Fibroblast of the aortic adventitia (primary cell): ENCODE measurements at regions not wholly inside any gene's neighbourhood (a gene's known extent, or its start where the extent isn't known, plus 50 kb on each side); places are given as distances from the start of the nearest gene placed in this dataset.
A peak's percentile ranks its signal among the peaks of the same experiment; 100 is the strongest.

Experiments
- DNase-seq: peaks from one replicate; pipeline ENCODE4 v3.0.0-alpha.2; 2010; ENCODE audit warnings: low read depth
- H3K4me3 ChIP-seq: 2 replicates; pipeline ENCODE4 v1.5.1; 2011; ENCODE audit warnings: low read depth, mild to moderate bottlenecking, control low read depth, low read length, moderate library complexity
- TF ChIP-seq, protein P1 (sequence below): IDR thresholded peaks from 2 replicates; pipeline ENCODE4 v1.5.1; 2011; ENCODE audit warnings: mild to moderate bottlenecking, low read length, control low read depth, inconsistent platforms; ENCODE audit not compliant: insufficient read depth

DNA sequence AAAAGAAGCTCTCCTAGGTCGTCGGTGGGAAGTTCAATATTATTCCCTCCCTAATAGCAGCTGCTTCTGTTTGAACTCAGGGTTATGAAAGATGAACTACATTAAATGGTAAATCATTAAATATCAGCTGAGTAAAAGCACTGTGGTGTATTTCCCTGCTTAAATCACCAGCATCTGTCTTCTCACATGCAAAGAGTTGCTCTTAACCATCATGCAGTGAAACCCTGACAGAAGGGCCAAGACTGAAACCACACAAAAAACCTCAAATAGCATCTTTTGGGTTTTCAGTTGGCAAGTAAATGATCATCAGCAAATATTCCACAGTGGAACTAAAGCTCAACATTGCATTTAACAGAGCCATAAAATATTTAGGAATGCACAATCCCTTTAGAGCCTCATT is 380.0 kb upstream of the ADGRL2 start:
- H3K4me3 ChIP-seq: no peak overlapping the region
- no peak for DNase-seq
- TF ChIP-seq, protein P1, sequence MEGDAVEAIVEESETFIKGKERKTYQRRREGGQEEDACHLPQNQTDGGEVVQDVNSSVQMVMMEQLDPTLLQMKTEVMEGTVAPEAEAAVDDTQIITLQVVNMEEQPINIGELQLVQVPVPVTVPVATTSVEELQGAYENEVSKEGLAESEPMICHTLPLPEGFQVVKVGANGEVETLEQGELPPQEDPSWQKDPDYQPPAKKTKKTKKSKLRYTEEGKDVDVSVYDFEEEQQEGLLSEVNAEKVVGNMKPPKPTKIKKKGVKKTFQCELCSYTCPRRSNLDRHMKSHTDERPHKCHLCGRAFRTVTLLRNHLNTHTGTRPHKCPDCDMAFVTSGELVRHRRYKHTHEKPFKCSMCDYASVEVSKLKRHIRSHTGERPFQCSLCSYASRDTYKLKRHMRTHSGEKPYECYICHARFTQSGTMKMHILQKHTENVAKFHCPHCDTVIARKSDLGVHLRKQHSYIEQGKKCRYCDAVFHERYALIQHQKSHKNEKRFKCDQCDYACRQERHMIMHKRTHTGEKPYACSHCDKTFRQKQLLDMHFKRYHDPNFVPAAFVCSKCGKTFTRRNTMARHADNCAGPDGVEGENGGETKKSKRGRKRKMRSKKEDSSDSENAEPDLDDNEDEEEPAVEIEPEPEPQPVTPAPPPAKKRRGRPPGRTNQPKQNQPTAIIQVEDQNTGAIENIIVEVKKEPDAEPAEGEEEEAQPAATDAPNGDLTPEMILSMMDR: no peak

DNA sequence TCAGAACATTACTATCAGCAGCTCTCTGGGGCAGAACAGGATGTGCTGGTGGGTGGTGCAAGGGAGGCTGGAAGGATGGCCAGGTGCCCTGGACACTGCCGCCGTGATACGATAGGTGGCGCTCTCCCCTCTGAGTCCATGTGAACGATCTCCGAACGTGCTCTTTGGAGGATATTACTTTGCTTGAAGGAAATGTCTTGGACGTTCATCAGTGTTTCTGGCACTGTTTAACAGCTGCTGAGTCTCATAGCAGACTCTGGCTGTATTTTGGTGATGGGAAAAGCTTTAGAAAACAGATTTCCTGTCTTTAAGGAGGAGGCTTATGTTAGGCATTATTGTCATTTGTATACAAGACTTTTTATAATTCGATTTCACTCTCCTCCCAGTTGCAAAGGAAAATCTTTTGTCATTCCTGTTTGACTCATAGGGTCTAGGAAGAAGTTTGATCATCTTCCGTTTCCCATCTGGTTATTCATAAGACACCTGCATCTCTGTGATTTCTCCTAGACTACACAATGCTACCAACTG is 386.2 kb upstream of the ADGRL2 start:
- H3K4me3 ChIP-seq: no peak overlapping the region
- peak; percentile 48 for DNase-seq
- TF ChIP-seq, protein P1: peak; percentile 68

DNA sequence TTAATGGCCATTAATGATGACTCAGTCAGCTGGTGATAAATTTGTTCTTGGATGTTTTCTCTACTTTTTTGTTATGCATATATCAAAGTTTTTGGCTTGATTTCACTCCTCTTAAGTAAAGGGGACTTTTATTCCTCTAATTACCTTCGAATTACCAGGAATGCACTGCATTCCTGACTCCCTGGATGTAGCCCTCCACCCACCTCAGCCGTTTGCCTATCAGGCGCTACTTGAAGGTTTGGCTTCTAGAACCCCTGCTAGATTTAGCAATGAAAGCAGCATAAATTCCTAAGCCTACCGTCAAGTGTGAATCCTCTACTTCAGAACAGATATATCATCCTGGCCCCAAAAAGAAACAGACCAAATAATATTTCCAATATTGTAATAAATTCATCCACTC is 387.8 kb upstream of the ADGRL2 start:
- TF ChIP-seq, protein P1: no peak
- no peak for DNase-seq
- H3K4me3 ChIP-seq: no peak overlapping the region

DNA sequence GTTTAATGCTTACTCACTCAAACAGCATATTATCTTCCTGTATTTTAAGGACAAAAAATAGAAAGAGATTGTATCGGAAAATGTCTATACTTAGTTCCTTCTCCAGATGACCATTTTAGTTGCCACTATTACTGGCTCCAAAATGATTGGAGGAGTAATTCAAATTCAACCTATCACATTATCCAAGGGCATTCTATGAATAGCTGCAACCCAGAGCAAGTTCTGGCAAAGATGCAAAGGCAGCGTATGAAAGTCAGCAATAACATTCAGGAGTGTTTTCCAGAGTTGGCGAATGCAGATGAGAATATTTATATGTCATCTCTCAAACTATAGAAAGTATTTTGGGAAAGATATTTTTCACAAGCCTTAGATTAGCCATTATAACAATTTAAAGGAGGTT is 389.8 kb upstream of the ADGRL2 start:
- TF ChIP-seq, protein P1: no peak
- no peak for DNase-seq
- no peak overlapping the region for H3K4me3 ChIP-seq

DNA sequence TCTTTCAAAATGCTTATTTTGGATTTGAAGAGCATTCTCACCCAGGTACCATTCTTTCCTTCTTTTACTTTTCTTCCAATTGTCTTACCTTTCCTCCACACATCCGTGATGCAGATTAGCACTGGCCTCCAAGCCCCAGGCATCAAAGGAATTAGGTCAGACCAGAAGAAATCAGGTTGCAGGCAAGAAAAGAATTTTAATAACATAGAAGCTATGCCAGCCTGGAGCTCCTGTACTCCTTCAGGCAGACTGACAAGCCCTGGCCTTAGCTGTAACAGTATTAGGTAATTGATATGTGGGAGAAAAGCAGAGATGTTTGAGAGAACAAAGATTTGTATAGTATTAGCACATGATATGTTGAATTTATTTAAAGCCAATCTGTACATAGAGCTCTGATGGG is 390.4 kb upstream of the ADGRL2 start:
- TF ChIP-seq, protein P1: no peak
- DNase-seq: no peak
- H3K4me3 ChIP-seq: no peak overlapping the region

DNA sequence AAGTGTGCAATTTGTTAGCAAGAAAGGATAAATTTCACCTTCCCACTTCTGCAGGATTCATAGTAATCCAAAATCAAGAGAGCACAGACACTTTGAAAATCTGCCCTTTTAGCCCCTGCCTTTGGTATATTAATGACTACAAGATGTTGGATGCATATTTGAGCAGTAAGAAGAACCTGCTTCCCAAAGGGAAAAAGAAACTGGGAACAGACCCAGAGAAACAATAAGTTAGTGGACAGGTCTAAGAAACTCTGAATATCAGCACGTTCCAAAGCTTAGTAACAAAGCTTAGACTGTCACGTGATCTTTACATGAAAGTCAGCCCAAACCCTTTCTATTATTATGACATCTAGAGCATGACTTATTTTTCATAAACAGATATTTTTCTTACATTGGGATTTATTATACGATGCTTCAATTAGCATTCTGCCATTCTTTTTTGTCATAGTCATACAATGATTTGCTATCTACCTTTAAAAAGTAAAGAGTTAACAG is 390.9 kb upstream of the ADGRL2 start:
- DNase-seq: peak; percentile 5
- H3K4me3 ChIP-seq: no peak overlapping the region
- TF ChIP-seq, protein P1: no peak

DNA sequence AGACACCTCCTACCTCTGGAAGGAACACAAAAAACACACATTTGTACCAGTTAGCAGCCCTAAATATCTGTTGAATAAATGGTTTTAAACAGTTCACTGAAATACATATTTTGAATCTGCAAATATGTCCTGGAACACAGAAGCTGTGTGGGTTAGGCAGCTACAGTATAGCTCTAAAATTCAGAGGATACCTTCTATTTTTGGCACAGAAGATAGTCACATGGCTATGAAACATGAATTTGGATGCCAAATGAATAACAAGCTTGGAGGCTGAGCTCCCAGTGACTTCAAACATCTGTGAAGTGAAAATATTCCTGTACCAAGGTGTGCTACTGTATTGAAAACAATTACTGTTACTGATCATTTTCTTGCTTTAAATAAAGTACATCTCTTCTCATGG is 391.5 kb upstream of the ADGRL2 start:
- TF ChIP-seq, protein P1: no peak

More for the DNA sequence above, 391.5 kb upstream of the ADGRL2 start:
- no peak for DNase-seq
- no peak overlapping the region for H3K4me3 ChIP-seq
